ENCODE measurements at regions not wholly inside any gene's neighbourhood (a gene's known extent, or its start where the extent isn't known, plus 50 kb on each side); places are given as distances from the start of the nearest gene placed in this dataset.

GRCh38 chr2:158049129-158049855, 52.4 kb upstream of the UPP2 start:
- no peak for DNase-seq

GRCh38 chr2:158048327-158048726, 53.3 kb upstream of the UPP2 start:
- no peak for DNase-seq

DNA sequence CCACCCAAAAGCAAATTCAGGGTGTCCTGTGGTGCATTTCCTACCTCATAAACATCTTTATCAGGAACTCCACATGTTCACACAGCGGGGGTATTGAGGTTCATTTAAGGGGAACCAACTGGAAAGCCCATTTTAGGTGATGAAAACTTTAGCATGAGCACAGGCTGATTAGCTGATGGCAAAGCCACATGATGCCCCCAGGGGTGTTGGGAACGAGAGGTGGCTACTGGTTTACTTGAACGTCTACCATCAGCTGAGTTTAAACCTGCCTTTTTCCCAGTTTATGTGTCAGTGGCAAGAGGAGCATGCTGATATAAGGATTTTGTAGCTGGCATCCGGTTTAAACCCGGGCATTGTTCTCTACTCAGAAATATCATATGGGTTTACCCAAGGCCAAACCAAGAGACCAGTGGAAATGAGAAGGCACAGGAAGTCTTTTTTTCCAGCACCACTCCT, 54.5 kb upstream of the UPP2 start:
- no peak for DNase-seq

GRCh38 chr2:158046121-158046880, 55.4 kb upstream of the UPP2 start:
- no peak for DNase-seq

DNA sequence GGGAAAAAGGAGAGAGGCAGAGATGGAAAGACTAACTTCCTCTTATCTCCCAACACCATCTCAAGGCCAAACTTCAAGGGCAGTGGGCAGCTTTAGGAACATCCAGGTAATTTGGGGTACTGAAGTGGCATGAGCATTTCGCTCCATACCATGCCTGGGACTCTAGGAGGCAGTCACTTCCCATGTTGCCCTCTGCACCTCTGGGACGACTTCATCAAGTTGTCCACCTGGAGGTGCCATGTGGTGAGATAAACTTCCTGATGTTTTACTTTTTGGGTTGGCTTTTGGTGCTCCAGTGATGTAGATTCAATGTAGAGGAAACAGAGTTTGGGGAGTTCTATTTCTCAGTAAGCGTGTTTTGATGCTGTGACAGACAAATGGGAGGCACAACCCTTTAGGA, 56.3 kb upstream of the UPP2 start:
- no peak for DNase-seq

DNA sequence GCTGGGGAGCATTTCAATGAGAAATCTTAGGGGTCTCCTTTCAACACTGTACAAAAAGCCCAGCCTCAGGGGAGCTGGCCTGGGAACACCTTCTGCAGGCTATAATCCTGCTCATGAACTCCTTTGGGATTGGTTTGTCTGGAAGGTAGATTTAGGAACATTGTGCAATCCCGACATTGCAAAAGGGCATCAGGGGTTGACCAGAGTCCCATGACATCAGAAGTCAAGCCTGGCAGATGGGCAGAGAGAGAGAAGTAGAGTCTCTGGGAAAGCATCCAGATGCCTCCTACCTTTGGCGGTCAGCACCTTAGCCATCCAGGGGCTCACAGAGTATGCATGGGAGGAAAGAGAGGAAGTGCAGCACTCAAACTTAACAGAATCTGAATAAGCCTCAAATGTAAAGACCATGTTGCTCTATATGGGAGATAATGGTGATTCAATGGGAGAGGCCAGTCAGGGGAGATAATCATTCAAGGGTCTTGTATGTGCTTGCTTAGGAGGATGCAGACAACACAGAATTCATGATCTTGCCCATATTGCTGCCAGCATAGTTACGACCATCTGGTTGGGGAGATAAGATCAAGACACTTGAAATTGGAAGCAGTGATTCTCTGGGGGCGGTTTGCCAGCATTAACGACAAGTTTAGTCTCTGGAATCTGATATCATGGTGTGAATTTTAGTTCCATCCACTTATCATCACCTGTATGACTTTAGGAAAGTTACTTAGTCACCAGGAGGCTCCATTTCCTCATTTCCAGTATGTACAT, 58.3 kb upstream of the UPP2 start:
- DNase-seq: no peak

DNA sequence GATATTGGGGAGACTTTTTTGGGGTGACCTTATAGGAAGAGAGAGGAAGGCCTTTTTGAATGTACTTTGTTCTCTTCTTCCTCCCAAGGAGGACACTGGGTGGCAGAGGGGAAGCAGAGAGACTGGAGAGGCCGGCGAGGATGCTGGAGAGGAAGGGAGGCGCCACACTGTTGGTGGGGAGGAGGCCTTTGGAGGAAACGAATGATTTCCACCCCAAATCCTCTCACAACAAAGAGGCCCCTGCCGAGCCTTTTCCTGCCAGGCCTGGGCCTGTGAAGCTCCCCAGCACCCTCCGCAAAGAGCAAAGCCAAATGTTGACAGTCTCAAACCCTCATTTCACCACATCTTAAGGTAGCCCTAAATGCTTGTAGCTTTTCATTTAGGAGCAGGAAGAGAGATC, 59.0 kb upstream of the UPP2 start:
- DNase-seq: no peak

- no peak for DNase-seq
These were observed 59.4 kb upstream of the UPP2 start for GRCh38 chr2:158042245-158042644.

GRCh38 chr2:158041400-158041799, 60.3 kb upstream of the UPP2 start:
- no peak for DNase-seq

DNA sequence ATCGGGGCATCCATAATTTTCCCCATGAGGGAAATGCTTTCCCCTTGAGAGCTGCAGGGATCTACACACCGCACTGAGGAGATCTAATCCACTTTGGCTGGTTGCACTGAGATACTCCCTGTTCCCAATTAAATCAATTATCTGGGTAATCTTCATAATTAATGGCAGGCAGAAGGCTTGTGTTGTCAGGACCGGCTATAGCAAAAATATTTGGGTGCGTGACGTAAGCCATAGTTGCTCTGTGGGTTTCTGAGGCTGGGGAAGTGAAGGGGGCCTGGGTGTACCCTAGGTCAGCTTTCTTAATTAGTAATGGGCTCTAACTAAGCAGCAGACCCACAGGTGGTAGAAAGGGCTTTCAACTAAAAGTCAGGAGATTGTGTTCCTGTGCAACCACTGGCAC, 62.8 kb upstream of the UPP2 start:
- no peak for DNase-seq

DNA sequence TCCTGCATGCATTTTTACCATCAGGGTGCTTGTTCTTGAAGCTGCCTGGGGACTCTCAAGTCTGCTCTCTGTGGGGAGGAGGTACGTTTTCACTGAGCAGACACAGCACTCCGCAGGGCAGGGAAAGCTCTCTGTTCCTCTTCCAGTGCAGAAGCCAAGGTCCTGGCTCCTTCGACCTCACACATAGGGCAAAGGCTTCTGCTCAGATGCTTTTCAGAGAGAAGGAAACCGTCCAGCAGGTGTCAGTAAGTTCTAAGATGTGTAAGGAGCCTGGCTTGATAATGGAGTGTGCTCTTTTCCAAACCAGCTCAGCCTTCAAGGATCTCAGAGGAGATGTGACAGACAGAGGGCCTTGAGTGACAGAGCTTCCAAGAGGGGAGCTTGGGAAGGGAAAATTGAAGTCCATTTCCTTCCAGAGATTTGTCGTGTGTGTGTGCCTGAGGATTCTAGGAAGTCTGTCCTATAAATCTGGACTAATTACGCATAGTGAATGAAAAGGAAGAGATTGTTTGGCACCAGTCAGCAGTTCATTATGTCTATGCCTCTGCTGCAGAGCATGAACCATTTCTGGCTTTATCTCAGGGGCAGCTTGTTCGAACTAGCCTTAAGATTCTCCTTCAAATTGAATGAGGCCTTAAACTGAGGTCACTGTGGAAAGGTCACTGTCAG, 67.3 kb upstream of the UPP2 start:
- DNase-seq: peak; percentile 52

DNA sequence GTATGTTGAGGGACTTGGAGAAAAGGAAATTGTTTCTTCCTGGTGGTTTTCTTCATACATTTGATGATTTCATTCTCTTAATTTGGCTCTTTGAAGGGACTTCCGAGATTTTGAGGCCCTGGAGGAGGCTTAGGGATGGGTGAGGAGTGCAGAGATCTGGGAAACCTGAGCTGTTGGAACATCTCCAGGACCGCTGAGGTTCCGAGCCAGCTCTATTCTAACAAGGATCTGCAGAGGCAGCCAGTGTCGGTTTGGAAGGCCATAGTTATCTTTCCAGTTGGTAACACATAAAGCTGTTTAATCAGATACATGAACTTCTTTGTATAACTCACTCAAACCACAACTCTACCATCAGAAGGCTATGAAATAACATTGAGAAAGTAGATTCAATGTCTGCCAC, 70.3 kb upstream of the UPP2 start:
- DNase-seq: no peak

DNA sequence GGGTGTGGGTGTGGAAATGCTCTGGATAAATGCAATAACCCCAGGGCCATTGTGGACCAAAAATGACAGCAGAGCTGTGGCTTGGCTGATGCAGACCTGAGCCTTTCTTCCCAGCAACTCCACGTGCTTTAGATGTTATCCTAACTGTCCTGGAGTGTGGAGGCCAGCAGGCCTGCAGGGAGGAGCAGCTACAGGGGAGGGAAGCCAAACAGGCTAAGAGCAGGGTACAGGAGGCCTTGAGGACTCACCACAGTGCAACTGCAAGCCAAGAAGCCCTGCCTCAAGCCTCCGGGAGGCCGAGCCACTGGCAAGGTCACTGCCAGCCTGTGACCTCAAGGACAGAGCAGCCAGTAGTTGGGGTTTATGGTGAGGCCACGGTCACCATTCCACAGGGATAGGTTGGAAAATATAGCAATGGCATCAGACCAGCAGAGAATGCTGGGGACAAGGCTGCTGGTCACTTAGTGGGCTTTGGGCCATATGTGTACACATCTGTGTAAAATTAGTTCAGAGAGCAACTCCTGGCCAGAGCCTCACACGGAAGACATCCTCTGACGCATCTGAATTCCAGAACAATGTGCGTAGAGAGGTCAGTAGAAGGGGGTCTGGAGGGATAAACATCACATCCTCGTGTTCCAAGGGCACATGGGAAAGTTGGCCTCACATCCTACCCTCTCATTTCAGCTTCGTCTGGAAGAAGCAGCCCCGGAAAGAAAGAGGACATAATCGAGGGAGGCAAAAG, 76.2 kb upstream of the UPP2 start:
- DNase-seq: no peak

DNA sequence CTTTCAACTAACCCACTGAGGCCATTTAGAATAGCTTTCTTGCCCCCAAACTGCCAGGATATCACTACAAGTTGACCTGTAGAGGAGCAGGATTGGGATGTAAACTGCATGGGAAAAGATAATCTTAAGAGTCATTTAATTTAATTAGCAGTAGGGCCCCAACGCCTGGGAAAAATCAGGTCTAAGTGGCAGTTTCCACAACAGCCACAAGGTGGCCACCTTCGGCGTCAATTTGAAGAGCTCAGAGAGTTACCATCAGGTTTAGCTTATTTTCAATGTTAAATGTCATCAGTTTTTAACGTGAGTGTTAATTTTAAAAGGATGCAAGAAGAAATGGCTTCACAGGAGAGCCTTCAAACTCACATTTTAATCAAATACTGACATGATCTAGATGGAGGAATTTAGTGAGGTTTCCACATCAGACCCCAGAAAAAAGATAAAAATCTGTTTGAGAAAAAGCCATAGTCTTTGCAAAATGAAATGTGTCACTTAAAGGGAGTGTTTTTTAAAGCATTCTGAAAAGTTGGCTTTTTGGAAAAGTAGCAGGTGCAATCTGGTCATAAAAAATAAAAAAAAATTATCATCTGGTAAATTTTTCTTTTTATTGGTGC, 77.3 kb upstream of the UPP2 start:
- DNase-seq: no peak

DNA sequence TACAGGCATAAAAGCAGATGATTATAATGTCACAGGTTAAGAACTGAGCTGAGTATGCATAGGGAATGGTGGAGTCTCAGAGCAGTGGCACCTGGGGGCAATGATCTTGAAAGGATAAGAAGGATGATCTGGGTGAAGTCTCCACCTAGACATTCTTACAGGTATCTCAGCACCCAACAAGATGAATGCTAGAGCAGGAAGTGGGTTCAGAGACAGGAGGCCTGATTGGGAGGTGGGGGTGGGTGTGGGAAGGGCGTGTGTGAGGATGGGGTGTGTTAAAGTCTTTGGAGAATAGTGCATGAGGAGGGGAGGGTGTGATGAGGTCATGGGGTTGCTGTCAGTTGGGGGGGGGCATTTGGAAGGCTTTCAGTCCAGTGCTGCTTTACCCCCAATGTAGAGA, 78.8 kb upstream of the UPP2 start:
- DNase-seq: no peak

- no peak for DNase-seq
These were observed 80.5 kb upstream of the UPP2 start for GRCh38 chr2:158021226-158021625.

DNA sequence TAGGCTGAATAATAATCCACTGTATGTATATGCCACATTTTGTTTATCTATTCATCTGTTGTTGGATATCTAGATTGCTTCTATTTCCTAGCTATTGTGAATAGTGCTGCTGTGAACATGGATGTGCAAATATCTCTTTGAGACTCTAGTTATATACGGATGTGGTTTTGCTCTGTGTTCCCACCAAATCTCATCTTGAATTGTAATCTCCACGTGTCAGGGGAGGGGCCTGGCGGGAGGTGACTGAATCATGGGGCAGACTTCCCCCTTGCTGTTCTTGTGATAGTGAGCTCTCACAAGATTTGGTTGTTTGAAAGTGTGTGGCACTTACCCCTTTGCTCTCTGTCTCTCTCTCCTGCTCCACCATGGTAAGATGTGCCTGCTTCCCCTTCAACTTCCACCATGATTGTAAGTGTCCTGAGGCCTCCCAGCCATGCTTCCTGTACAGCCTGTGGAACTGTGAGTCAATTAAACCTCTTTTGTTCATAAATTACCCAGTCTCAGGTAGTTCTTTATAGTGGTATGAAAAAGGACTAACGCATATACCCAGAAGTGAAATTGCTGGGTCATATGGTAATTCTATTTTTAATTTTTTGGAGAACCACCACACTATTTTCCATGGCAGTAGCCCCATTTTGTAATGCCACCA, 86.1 kb upstream of the UPP2 start:
- no peak for DNase-seq

GRCh38 chr2:158013891-158014290, 87.8 kb upstream of the UPP2 start:
- DNase-seq: no peak

DNA sequence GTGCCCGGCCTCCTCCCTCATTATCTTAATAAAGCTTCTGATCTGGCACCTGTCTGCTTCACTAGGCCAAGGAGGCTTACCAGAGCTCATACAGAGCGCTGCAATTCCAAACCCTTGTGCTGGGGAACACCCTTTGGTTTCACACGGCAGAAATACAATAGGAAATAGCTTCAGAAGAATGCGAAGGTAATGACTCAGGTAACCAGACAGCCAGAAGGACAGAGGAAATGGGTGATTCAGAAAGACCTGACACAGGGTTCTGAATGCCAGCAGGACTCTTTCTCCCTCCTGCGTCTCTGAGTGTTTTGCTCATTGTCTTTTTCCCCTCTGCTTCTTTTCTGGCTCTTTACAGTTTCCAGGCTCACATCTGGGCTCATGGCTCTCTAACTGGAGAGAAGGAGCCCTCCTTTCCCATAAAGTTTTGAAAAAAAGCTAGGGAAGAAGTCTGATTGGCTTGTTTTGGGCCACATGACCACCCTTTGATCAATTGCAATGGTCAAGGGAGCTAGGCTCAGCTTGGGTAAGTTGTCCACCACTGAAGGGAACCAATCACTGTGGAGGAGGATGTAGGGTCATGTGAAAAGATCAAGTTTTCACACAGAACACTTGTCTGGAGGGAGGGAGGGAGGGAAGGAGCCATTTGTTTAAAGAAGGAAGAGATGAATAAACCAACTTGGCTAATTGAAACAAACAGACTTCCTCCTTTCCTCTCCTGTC, 90.5 kb upstream of the UPP2 start:
- DNase-seq: peak; percentile 86

- DNase-seq: no peak
These were observed 92.3 kb upstream of the UPP2 start for GRCh38 chr2:158009399-158009798.
